Lower leg skin (tissue), 3 donors: ENCODE measurements at regions not wholly inside any gene's neighbourhood (a gene's known extent, or its start where the extent isn't known, plus 50 kb on each side); places are given as distances from the start of the nearest gene placed in this dataset.

Experiments used
- POLR2A ChIP-seq, 2 donors: fragments of 450-650 bp; IDR thresholded peaks; one replicate each; pipeline ENCODE4 v1.6.1; 2016 to 2017; ENCODE audit warnings: antibody characterized with exemption in 2 of 2, mild to moderate bottlenecking in 1 of 2, moderate library complexity in 1 of 2
- TF ChIP-seq, protein P1 (sequence below), 3 donors: fragments of 450-650 bp; IDR thresholded peaks; one replicate each; pipeline ENCODE4 v1.5.1; 2016; ENCODE audit warnings: antibody characterized with exemption in 3 of 3, mild to moderate bottlenecking in 3 of 3, moderate library complexity in 2 of 3

DNA sequence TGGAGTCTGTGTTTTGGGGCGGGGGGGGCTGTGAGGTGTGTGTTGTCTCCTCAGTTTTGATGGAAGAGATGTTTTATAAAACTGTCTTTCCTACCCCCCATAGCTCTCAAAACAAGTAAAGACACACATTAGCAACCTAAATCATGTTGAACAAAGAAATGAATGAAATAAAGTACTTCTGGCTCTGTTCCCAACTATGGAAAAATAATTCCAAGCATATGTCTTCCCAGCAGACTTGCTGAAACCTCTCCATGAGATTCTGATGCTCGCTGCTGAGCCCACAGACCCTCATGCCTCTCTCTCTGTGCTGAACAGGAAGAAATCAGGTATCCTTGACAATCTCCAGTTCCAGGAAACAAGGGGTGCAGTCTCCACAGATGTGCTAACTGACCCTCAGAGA is 226.7 kb upstream of the KLHL29 start:
- TF ChIP-seq, protein P1, sequence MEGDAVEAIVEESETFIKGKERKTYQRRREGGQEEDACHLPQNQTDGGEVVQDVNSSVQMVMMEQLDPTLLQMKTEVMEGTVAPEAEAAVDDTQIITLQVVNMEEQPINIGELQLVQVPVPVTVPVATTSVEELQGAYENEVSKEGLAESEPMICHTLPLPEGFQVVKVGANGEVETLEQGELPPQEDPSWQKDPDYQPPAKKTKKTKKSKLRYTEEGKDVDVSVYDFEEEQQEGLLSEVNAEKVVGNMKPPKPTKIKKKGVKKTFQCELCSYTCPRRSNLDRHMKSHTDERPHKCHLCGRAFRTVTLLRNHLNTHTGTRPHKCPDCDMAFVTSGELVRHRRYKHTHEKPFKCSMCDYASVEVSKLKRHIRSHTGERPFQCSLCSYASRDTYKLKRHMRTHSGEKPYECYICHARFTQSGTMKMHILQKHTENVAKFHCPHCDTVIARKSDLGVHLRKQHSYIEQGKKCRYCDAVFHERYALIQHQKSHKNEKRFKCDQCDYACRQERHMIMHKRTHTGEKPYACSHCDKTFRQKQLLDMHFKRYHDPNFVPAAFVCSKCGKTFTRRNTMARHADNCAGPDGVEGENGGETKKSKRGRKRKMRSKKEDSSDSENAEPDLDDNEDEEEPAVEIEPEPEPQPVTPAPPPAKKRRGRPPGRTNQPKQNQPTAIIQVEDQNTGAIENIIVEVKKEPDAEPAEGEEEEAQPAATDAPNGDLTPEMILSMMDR (IDR thresholded peaks at IDR 0.05): no peak
- TF ChIP-seq POLR2A (IDR thresholded peaks at IDR 0.05): no peak
